K562 (cell line): ENCODE measurements at regions not wholly inside any gene's neighbourhood (a gene's known extent, or its start where the extent isn't known, plus 50 kb on each side); places are given as distances from the start of the nearest gene placed in this dataset.
A peak's percentile ranks its signal among the peaks of the same experiment; 100 is the strongest.

Source experiments
- ATAC-seq: fragments of 200-7000 bp; cut with Tn5 transposase; 3 replicates; pipeline ENCODE4 v1.9.1; 2020; ENCODE audit warnings: moderate library complexity
- BruUV-seq: library from RNA; stranded (reverse); fragments of 400-500 nt; replicated peaks from 2 replicates; lab custom pipeline; 2021; lab: Mats Ljungman, UMichigan
- CTCF ChIA-PET: fragments of 300-600 bp; formaldehyde crosslinking; extraction: SDS; loops from one replicate; lab custom pipeline; 2021; ENCODE audit warnings: low intra/inter-chr PET ratio; lab: Yijun Ruan, JAX
- POLR2A ChIA-PET: fragments of 300-600, 350-650 bp; sonication (Branson Sonifier 250); formaldehyde crosslinking; extraction: SDS; loops from one replicate; lab custom pipeline; 2021; ENCODE audit warnings: antibody characterized with exemption, inconsistent platforms; lab: Yijun Ruan, JAX
- DNase-seq, 4 experiments: peaks; one replicate each; pipeline versions ENCODE4 v3.0.0 to v3.0.0-alpha.2; 2011 to 2018; ENCODE audit warnings: low spot score in 3 of 4, mixed read lengths in 3 of 4; ENCODE audit errors: extremely low read depth in 1 of 4
- FAIRE-seq: peaks from 2 replicates; lab custom pipeline; 2011; peaks lifted over from hg19 to GRCh38; lab: Jason Lieb, UNC
- H2AFZ ChIP-seq: 2 replicates; pipeline ENCODE4 v1.6.0; 2011; ENCODE audit warnings: low read depth, low read length, control low read depth, inconsistent platforms
- H3K27ac ChIP-seq: fragments of 200-600 bp; 3 replicates; pipeline ENCODE4 v1.8.0; 2011; ENCODE audit warnings: low read depth, mild to moderate bottlenecking, control low read depth, inconsistent platforms, low read length, moderate library complexity, mixed read lengths; ENCODE audit errors: extremely low read depth
- H3K27me3 ChIP-seq, 2 experiments: fragments of 300-600 bp in 1 of 2; 2 replicates in 1 of 2; 3 replicates in 1 of 2; pipeline versions ENCODE4 v1.6.0 to v1.8.0; 2011; ENCODE audit warnings: inconsistent platforms in 2 of 2, low read length in 2 of 2, mild to moderate bottlenecking in 1 of 2, mixed read lengths in 1 of 2, moderate library complexity in 1 of 2; ENCODE audit not compliant: control insufficient read depth in 2 of 2, insufficient read depth in 2 of 2
- H3K36me3 ChIP-seq: fragments of 300-600 bp; 3 replicates; pipeline ENCODE4 v1.8.0; 2011; ENCODE audit warnings: mild to moderate bottlenecking, low read length, inconsistent platforms; ENCODE audit not compliant: control insufficient read depth, insufficient read depth
- H3K4me1 ChIP-seq, 2 experiments: fragments of 200-600 bp in 1 of 2; replicated peaks in 1 of 2; 2 replicates in 1 of 2; 3 replicates in 1 of 2; pipeline versions ENCODE4 v1.5.1 to v1.8.0; 2011; ENCODE audit warnings: inconsistent platforms in 2 of 2, low read length in 2 of 2, mild to moderate bottlenecking in 1 of 2, mixed read lengths in 1 of 2, moderate library complexity in 1 of 2; ENCODE audit not compliant: control insufficient read depth in 2 of 2, insufficient read depth in 2 of 2
- H3K4me2 ChIP-seq: 2 replicates; pipeline ENCODE4 v1.6.1; 2011; ENCODE audit warnings: low read length, control low read depth, inconsistent platforms, mixed read lengths; ENCODE audit not compliant: insufficient read depth
- H3K4me3 ChIP-seq: fragments of 200-600 bp; sonication (generic), shearing (Covaris generic); 2 replicates; pipeline ENCODE4 v1.5.1; 2016; ENCODE audit warnings: control low read depth, inconsistent platforms
- H3K79me2 ChIP-seq: fragments of 200-600 bp; 3 replicates; pipeline ENCODE4 v1.8.0; 2011; ENCODE audit warnings: low read length, inconsistent platforms; ENCODE audit not compliant: control insufficient read depth, insufficient read depth
- H3K9ac ChIP-seq, 2 experiments: 2 replicates each; pipeline versions ENCODE4 v1.6.0 to v1.6.1; 2011; ENCODE audit warnings: low read depth in 2 of 2, low read length in 2 of 2, control low read depth in 1 of 2, inconsistent platforms in 1 of 2, mild to moderate bottlenecking in 1 of 2, mixed read lengths in 1 of 2; ENCODE audit not compliant: insufficient read depth in 1 of 2
- H3K9me1 ChIP-seq: one replicate; pipeline ENCODE4 v1.6.0; 2011; ENCODE audit warnings: inconsistent platforms, mild to moderate bottlenecking, low read length, moderate library complexity; ENCODE audit not compliant: control insufficient read depth, insufficient read depth
- H3K9me3 ChIP-seq: replicated peaks from 2 replicates; pipeline ENCODE4 v1.5.1; 2011; ENCODE audit warnings: low read depth, low read length, inconsistent platforms; ENCODE audit not compliant: control insufficient read depth, insufficient read depth
- H4K20me1 ChIP-seq: replicated peaks from 2 replicates; pipeline ENCODE4 v1.6.1; 2011; ENCODE audit warnings: low read length, inconsistent platforms, mixed read lengths; ENCODE audit not compliant: control insufficient read depth, insufficient read depth
- CBX5 ChIP-seq: IDR thresholded peaks from 2 replicates; pipeline ENCODE4 v1.6.1; 2014; ENCODE audit warnings: low read depth, borderline replicate concordance
- HNRNPH1 ChIP-seq: fragments of 200-400 bp; formaldehyde crosslinking; optimal IDR thresholded peaks from 2 replicates; pipeline ENCODE3; 2017; ENCODE audit warnings: low read depth, mild to moderate bottlenecking, low read length, moderate library complexity
- PCBP1 ChIP-seq: fragments of 200-400 bp; formaldehyde crosslinking; IDR thresholded peaks from 2 replicates; pipeline ENCODE4 v1.6.1; 2018; ENCODE audit warnings: mild to moderate bottlenecking, low read depth, low read length; ENCODE audit not compliant: poor library complexity, severe bottlenecking
- SPI1 ChIP-seq: IDR thresholded peaks from 2 replicates; pipeline ENCODE4 v1.6.1; 2011; ENCODE audit warnings: low read depth, low read length, control low read depth, borderline replicate concordance
- TRIM28 ChIP-seq: fragments of 450-650 bp; IDR thresholded peaks from 2 replicates; pipeline ENCODE4 v1.6.1; 2017
- ZNF121 ChIP-seq: sonication (generic); formaldehyde crosslinking; conservative IDR thresholded peaks from 2 replicates; pipeline ENCODE4 v1.8.0; 2022; ENCODE audit warnings: missing genetic modification reagents
- WGBS: fragments of 100-300 bp; shearing (Covaris generic); methylation state at CpG from one replicate; pipeline ENCODE4 v1.1.6; 2016; ENCODE audit warnings: low coverage, mixed read lengths; ENCODE audit not compliant: insufficient coverage; ENCODE audit errors: missing lambda C conversion rate; 5-methylcytosine and 5-hydroxymethylcytosine counted together
- in situ Hi-C: fragments of 300-500 bp; cut with MboI; formaldehyde crosslinking; loops from 4 replicates; pipeline ENCODE4 v1.15.0; 2018; ENCODE audit warnings: inconsistent platforms, mixed read lengths
- intact Hi-C: fragments of 100-400 bp; cut with micrococcal nuclease; formaldehyde crosslinking; loops from 2 replicates; pipeline ENCODE4 v1.14.2; 2022
- TF ChIP-seq, protein P1 (sequence below): fragments of 150-350 bp; conservative IDR thresholded peaks from 2 replicates; pipeline ENCODE4 v1.6.1; 2014; ENCODE audit warnings: low read length
- TF ChIP-seq, protein P2 (sequence below): fragments of 450-650 bp; formaldehyde crosslinking; IDR thresholded peaks from 2 replicates; pipeline ENCODE4 v1.4.0; 2022; ENCODE audit warnings: missing genetic modification characterization
- TF ChIP-seq, protein P3 (sequence below), 2 experiments: fragments of 450-650 bp in 1 of 2; sonication (generic) in 1 of 2; formaldehyde crosslinking in 1 of 2; IDR thresholded peaks in 1 of 2; conservative IDR thresholded peaks in 1 of 2; 2 replicates each; pipeline versions ENCODE4 v1.6.1 to v1.8.1; 2016 to 2023; ENCODE audit warnings: mild to moderate bottlenecking in 2 of 2, moderate library complexity in 2 of 2, inconsistent platforms in 1 of 2, missing genetic modification reagents in 1 of 2

DNA sequence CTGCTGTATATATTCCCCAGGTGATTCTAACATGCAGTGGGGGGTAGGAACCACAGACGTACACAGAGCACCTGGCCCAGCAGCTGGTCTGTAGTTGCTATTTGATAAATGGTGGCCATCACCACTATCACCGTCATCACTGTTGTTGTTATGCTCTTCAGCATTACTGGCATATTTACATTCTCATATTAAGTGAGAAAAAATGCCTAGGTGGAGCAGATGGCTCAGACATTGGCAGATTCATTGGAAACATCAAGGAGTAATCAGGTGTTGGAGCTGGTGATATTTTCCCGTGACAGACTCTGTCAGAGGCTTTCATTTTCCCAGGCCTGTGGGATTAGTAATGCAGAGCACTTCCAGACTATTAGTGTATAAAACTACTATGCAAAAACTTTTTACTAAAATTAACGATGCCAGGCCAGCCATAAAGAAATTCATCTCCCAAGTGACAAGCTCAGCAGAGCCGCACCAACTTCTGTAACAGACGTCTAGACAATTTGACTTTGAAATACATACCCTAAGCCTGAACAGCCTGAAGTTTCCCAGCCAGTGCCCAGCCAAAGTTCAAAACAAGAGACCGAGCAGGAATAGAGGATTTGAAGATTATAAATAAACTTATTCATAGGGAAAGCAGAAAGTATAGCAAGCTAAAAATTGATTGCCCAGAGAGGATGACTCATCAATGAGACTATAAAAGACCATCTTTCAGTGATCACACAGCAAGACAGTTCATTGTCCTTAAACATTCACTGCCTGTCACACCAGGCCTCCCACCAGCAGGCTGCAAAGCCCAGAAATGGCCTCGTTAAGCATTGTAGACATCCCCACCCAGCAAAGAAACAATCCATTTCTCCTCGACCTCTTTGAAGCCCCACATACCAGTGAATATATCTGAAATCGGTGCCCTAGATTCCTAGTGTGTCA, 247.4 kb upstream of the CHAC2 start:
- ChIA-PET CTCF (no interaction called here), POLR2A (interaction anchor here (1.0 kb wide), 1 partner anchor 9 kb away, joined by 3 read pairs; no protein-coding TSS in a partner anchor)
- 2% methylated on average over 10 of the region's 10 CpGs for WGBS

DNA sequence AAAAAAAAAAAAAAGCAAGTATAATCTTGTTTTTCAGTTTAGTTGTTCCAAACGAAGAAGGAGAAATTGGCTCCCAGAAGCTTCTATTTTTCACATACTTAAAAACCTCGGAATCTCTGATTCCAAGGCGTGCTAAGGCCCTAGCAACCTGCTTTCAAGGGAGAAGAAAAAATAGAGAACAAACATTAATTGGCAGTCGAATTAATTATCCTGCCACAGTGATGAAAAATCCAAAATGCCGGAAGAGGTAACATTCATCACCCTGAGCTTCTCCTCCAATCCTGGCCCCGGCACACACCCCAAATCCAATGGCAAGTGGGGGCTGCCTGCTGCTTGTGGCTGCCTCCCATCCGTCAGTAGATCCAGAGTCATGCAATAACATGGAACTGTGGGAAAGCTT, 250.2 kb upstream of the CHAC2 start:
- in situ Hi-C loops: no loop called here
- intact Hi-C loops: no loop called here
- FAIRE-seq: no peak
- TF ChIP-seq SPI1 (no peak), PCBP1 (no peak), ZNF121 (CRISPR knock-in tag) (no peak), CBX5 (no peak), HNRNPH1 (no peak)
- TF ChIP-seq, protein P1, sequence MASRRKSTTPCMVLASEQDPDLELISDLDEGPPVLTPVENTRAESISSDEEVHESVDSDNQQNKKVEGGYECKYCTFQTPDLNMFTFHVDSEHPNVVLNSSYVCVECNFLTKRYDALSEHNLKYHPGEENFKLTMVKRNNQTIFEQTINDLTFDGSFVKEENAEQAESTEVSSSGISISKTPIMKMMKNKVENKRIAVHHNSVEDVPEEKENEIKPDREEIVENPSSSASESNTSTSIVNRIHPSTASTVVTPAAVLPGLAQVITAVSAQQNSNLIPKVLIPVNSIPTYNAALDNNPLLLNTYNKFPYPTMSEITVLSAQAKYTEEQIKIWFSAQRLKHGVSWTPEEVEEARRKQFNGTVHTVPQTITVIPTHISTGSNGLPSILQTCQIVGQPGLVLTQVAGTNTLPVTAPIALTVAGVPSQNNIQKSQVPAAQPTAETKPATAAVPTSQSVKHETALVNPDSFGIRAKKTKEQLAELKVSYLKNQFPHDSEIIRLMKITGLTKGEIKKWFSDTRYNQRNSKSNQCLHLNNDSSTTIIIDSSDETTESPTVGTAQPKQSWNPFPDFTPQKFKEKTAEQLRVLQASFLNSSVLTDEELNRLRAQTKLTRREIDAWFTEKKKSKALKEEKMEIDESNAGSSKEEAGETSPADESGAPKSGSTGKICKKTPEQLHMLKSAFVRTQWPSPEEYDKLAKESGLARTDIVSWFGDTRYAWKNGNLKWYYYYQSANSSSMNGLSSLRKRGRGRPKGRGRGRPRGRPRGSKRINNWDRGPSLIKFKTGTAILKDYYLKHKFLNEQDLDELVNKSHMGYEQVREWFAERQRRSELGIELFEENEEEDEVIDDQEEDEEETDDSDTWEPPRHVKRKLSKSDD: no peak
- TF ChIP-seq, protein P2, sequence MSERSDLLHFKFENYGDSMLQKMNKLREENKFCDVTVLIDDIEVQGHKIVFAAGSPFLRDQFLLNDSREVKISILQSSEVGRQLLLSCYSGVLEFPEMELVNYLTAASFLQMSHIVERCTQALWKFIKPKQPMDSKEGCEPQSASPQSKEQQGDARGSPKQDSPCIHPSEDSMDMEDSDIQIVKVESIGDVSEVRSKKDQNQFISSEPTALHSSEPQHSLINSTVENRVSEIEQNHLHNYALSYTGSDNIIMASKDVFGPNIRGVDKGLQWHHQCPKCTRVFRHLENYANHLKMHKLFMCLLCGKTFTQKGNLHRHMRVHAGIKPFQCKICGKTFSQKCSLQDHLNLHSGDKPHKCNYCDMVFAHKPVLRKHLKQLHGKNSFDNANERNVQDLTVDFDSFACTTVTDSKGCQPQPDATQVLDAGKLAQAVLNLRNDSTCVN (CRISPR knock-in tag): no peak

More for the DNA sequence above, 247.4 kb upstream of the CHAC2 start:
- Histone ChIP-seq H3K36me3 (no peaks in the 10 kb centered on the region), H3K27ac (no peak overlapping the region), H3K4me3 (no peak overlapping the region), H4K20me1 (no peaks in the 10 kb centered on the region), H3K79me2 (no peaks in the 10 kb centered on the region), H3K9ac (no peak overlapping the region), H3K27me3 (peaks cover 0 to 7% of the 10 kb centered on the region in 2 experiments; a peak in 1 of 5 replicates), H3K4me1 (no peaks in the 10 kb centered on the region), H3K4me2 (no peak overlapping the region), H3K9me3 (no peaks in the 10 kb centered on the region), H2AFZ (no peak overlapping the region), H3K9me1 (no peaks in the 10 kb centered on the region)
- TF ChIP-seq TRIM28: no peak
- TF ChIP-seq, protein P3, sequence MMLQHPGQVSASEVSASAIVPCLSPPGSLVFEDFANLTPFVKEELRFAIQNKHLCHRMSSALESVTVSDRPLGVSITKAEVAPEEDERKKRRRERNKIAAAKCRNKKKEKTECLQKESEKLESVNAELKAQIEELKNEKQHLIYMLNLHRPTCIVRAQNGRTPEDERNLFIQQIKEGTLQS (IDR thresholded peaks at IDR 0.05): peak; percentile 11; the same call in 1 of the 2 replicates
- TF ChIP-seq, protein P3 (CRISPR knock-in tag; conservative IDR thresholded peaks at IDR 0.05): no peak
- FAIRE-seq (no peak), DNase-seq (no peak), ATAC-seq (no peak)
- BruUV-seq: no TSS peak
- in situ Hi-C loops (no loop called here), intact Hi-C loops (no loop called here)

More for the DNA sequence above, 250.2 kb upstream of the CHAC2 start:
- Histone ChIP-seq H2AFZ (no peak overlapping the region), H3K4me2 (no peak overlapping the region), H3K27me3 (peaks cover 0 to 7% of the 10 kb centered on the region in 2 experiments; a peak in 1 of 5 replicates), H3K4me1 (no peaks in the 10 kb centered on the region), H3K4me3 (no peak overlapping the region), H3K9me3 (no peaks in the 10 kb centered on the region), H3K36me3 (no peaks in the 10 kb centered on the region), H3K27ac (no peak overlapping the region), H3K9ac (no peak overlapping the region), H4K20me1 (no peaks in the 10 kb centered on the region), H3K79me2 (no peaks in the 10 kb centered on the region), H3K9me1 (no peaks in the 10 kb centered on the region)
- 0% methylated on average over 6 of the region's 7 CpGs for WGBS
- ChIA-PET POLR2A (no interaction called here), CTCF (no interaction called here)
- BruUV-seq: no TSS peak
- ATAC-seq (no peak), DNase-seq (no peak)
